GM12892 (cell line): ENCODE measurements at regions not wholly inside any gene's neighbourhood (a gene's known extent, or its start where the extent isn't known, plus 50 kb on each side); places are given as distances from the start of the nearest gene placed in this dataset.
"Not testable (repeated sequence)": the region's sequence is repeated elsewhere in the genome, so short reads cannot be mapped to it uniquely, and the experiment has no call there.

Experiments used
- POLR2A ChIP-seq: IDR thresholded peaks from 2 replicates; pipeline ENCODE4 v1.6.1; 2011; ENCODE audit warnings: low read depth, low read length, control low read depth
- TAF1 ChIP-seq: IDR thresholded peaks from 2 replicates; pipeline ENCODE4 v1.6.1; 2011; ENCODE audit warnings: low read depth, mild to moderate bottlenecking, control low read depth, low read length, borderline replicate concordance

GRCh38 chr2:176951218-176951617 is 261.4 kb upstream of the HNRNPA3 start:
- TF ChIP-seq POLR2A, TAF1: not testable (repeated sequence)
